HepG2 (cell line): ENCODE measurements at regions not wholly inside any gene's neighbourhood (a gene's known extent, or its start where the extent isn't known, plus 50 kb on each side); places are given as distances from the start of the nearest gene placed in this dataset.

Source experiments
- ATAC-seq: fragments of 200-7000 bp; cut with Tn5 transposase; 3 replicates; pipeline ENCODE4 v1.9.1; 2020; ENCODE audit warnings: mild to moderate bottlenecking, moderate library complexity
- BruUV-seq: library from RNA; stranded (reverse); fragments of 400-500 nt; replicated peaks from 2 replicates; lab custom pipeline; 2021; lab: Mats Ljungman, UMichigan
- CTCF ChIA-PET: fragments of 300-600 bp; formaldehyde crosslinking; extraction: SDS; loops from one replicate; lab custom pipeline; 2021; ENCODE audit warnings: low total read pairs, inconsistent platforms, low intra/inter-chr PET ratio; lab: Yijun Ruan, JAX
- POLR2A ChIA-PET: fragments of 350-600 bp; sonication (Branson Sonifier 250); formaldehyde crosslinking; loops from one replicate; lab custom pipeline; 2020; ENCODE audit warnings: antibody characterized with exemption, inconsistent platforms; lab: Yijun Ruan, JAX
- DNase-seq: peaks from one replicate; pipeline ENCODE4 v3.0.0-alpha.2; 2015; ENCODE audit warnings: low spot score
- FAIRE-seq: peaks from 3 replicates; lab custom pipeline; 2011; peaks lifted over from hg19 to GRCh38; lab: Jason Lieb, UNC
- H2AFZ ChIP-seq: one replicate; pipeline ENCODE4 v1.6.1; 2011; ENCODE audit warnings: low read length, inconsistent platforms
- H3K27ac ChIP-seq: fragments of 300-600 bp; 3 replicates; pipeline ENCODE4 v1.8.0; 2011; ENCODE audit warnings: mixed run types, mild to moderate bottlenecking, mixed read lengths, low read length, inconsistent platforms; ENCODE audit not compliant: insufficient read depth; ENCODE audit errors: extremely low read length
- H3K27me3 ChIP-seq, 2 experiments: fragments of 200-600 bp in 1 of 2; 2 replicates in 1 of 2; 3 replicates in 1 of 2; pipeline versions ENCODE4 v1.6.0 to v1.8.0; 2011; ENCODE audit warnings: low read length in 2 of 2, mild to moderate bottlenecking in 2 of 2, moderate library complexity in 2 of 2, inconsistent platforms in 1 of 2; ENCODE audit not compliant: insufficient read depth in 2 of 2, control insufficient read depth in 1 of 2
- H3K36me3 ChIP-seq, 2 experiments: fragments of 200-600 bp in 1 of 2; replicated peaks in 1 of 2; 2 replicates in 1 of 2; 3 replicates in 1 of 2; pipeline versions ENCODE4 v1.5.1 to v1.8.0; 2011; ENCODE audit warnings: low read length in 2 of 2, inconsistent platforms in 1 of 2; ENCODE audit not compliant: insufficient read depth in 2 of 2, control insufficient read depth in 1 of 2
- H3K4me1 ChIP-seq: 2 replicates; pipeline ENCODE4 v1.5.1; 2012; ENCODE audit warnings: low read length, inconsistent platforms; ENCODE audit not compliant: insufficient read depth
- H3K4me2 ChIP-seq: 2 replicates; pipeline ENCODE4 v1.6.0; 2011; ENCODE audit warnings: low read depth, low read length, inconsistent platforms
- H3K4me3 ChIP-seq, 3 experiments: fragments of 200-600 bp in 1 of 3; sonication (generic), shearing (Covaris generic) in 1 of 3; replicated peaks in 1 of 3; 2 replicates each; pipeline ENCODE4 v1.5.1; 2011 to 2016; ENCODE audit warnings: low read length in 3 of 3, inconsistent platforms in 2 of 3, low read depth in 2 of 3, mild to moderate bottlenecking in 2 of 3, control low read depth in 1 of 3, mixed read lengths in 1 of 3; ENCODE audit not compliant: insufficient read depth in 1 of 3
- H3K79me2 ChIP-seq: one replicate; pipeline ENCODE4 v1.6.1; 2011; ENCODE audit warnings: low read length, inconsistent platforms; ENCODE audit not compliant: insufficient read depth
- H3K9ac ChIP-seq: 2 replicates; pipeline ENCODE4 v1.6.0; 2011; ENCODE audit warnings: mild to moderate bottlenecking, low read depth, low read length, inconsistent platforms; ENCODE audit not compliant: insufficient read depth
- H3K9me3 ChIP-seq: 2 replicates; pipeline ENCODE4 v1.5.1; 2012; ENCODE audit warnings: mild to moderate bottlenecking, low read length
- H4K20me1 ChIP-seq: 2 replicates; pipeline ENCODE4 v1.6.0; 2011; ENCODE audit warnings: inconsistent platforms, mild to moderate bottlenecking, low read length, moderate library complexity; ENCODE audit not compliant: insufficient read depth
- BHLHE40 ChIP-seq: IDR thresholded peaks from 2 replicates; pipeline ENCODE4 v1.6.1; 2011; ENCODE audit warnings: low read length, improper control_type of control experiment
- CTCF ChIP-seq: sonication (generic); formaldehyde crosslinking; IDR thresholded peaks from 2 replicates; pipeline ENCODE4 v1.5.0; 2020; ENCODE audit warnings: mild to moderate bottlenecking, missing genetic modification reagents, moderate library complexity
- RELA ChIP-seq: sonication (generic); formaldehyde crosslinking; IDR thresholded peaks from 2 replicates; pipeline ENCODE4 v1.4.0; 2020; ENCODE audit warnings: missing genetic modification reagents
- STAG1 ChIP-seq: sonication (generic); formaldehyde crosslinking; IDR thresholded peaks from 2 replicates; pipeline ENCODE4 v1.4.0; 2020; ENCODE audit warnings: missing genetic modification reagents
- ZBTB33 ChIP-seq: sonication (generic); formaldehyde crosslinking; IDR thresholded peaks from 2 replicates; pipeline ENCODE4 v1.4.0; 2020; ENCODE audit warnings: missing genetic modification reagents
- ZNF768 ChIP-seq: sonication (generic); formaldehyde crosslinking; IDR thresholded peaks from 2 replicates; pipeline ENCODE4 v1.4.0; 2020; ENCODE audit warnings: missing genetic modification reagents
- WGBS: methylation state at CpG from one replicate; pipeline ENCODE4 v1.1.6; 2017; ENCODE audit warnings: low lambda C conversion rate; 5-methylcytosine and 5-hydroxymethylcytosine counted together
- in situ Hi-C: cut with HindIII; loops from 2 replicates; pipeline ENCODE4 v1.10.0; 2017; ENCODE audit warnings: low pct_unique_long_range_greater_than_20kb; ENCODE audit not compliant: extremely low pct_ligation_motif_present
- intact Hi-C: fragments of 100-400 bp; cut with micrococcal nuclease; formaldehyde crosslinking; loops from one replicate; pipeline ENCODE4 v1.10.0; 2022; ENCODE audit not compliant: unreplicated experiment

GRCh38 chr22:26797910-26798309 is 140.5 kb downstream of the MIAT start:
- Histone ChIP-seq H3K4me3 (no peak overlapping the region), H3K79me2 (no peaks in the 10 kb centered on the region), H3K27me3 (peaks cover 3 to 14% of the 10 kb centered on the region in 2 experiments; a peak in 2 of 5 replicates), H3K4me2 (no peak overlapping the region), H4K20me1 (no peaks in the 10 kb centered on the region), H3K4me1 (no peaks in the 10 kb centered on the region), H3K27ac (no peak overlapping the region), H2AFZ (no peak overlapping the region), H3K36me3 (no peaks in the 10 kb centered on the region), H3K9me3 (no peaks in the 10 kb centered on the region), H3K9ac (no peak overlapping the region)
- ATAC-seq (peak; percentile 49), FAIRE-seq (no peak)
- ChIA-PET POLR2A (no interaction called here), CTCF (no interaction called here)
- intact Hi-C loops, result no loop called here
- peak; percentile 39 for TF ChIP-seq CTCF
- TF ChIP-seq RELA (CRISPR knock-in tag), result no peak
- peak; percentile 78; the same call in 1 of the 2 replicates for TF ChIP-seq ZNF768 (CRISPR knock-in tag)
- TF ChIP-seq BHLHE40, result no peak
- TF ChIP-seq STAG1 (CRISPR knock-in tag), result peak; percentile 20; the same call in 1 of the 2 replicates
- peak; percentile 93 for TF ChIP-seq ZBTB33 (CRISPR knock-in tag)
- TF ChIP-seq, all 625 proteins: peak for 4
- no TSS peak for BruUV-seq
- DNase-seq, result no peak
- 52% methylated on average over 8 of the region's 8 CpGs for WGBS
- in situ Hi-C loops, result no loop called here
